Epithelial cell of esophagus (primary cell): ENCODE measurements at regions not wholly inside any gene's neighbourhood (a gene's known extent, or its start where the extent isn't known, plus 50 kb on each side); places are given as distances from the start of the nearest gene placed in this dataset.

Experiments
- DNase-seq: peaks from one replicate; pipeline ENCODE4 v3.0.0; 2010; ENCODE audit warnings: low read depth
- H3K4me3 ChIP-seq: 2 replicates; pipeline ENCODE4 v1.5.1; 2011; ENCODE audit warnings: mild to moderate bottlenecking, low read length, control low read depth
- CTCF ChIP-seq: IDR thresholded peaks from 2 replicates; pipeline ENCODE4 v1.5.1; 2011; ENCODE audit warnings: low read depth, mild to moderate bottlenecking, low read length, control low read depth, inconsistent platforms; ENCODE audit not compliant: insufficient read depth; ENCODE audit errors: missing control alignments

- TF ChIP-seq CTCF: no peak
- DNase-seq: peak; percentile 56
- H3K4me3 ChIP-seq: no peak overlapping the region
Measured at GRCh38 chr1:8218351-8219092, 99.4 kb upstream of the SLC45A1 start.

- DNase-seq: no peak
- TF ChIP-seq CTCF: no peak
- no peak overlapping the region for H3K4me3 ChIP-seq
Measured at GRCh38 chr1:8217809-8218208, 100.1 kb upstream of the SLC45A1 start.

- no peak overlapping the region for H3K4me3 ChIP-seq
- no peak for TF ChIP-seq CTCF
- DNase-seq: no peak
Measured at GRCh38 chr1:8217011-8217711, 100.8 kb upstream of the SLC45A1 start.

GRCh38 chr1:8216005-8216404 is 101.9 kb upstream of the SLC45A1 start:
- no peak overlapping the region for H3K4me3 ChIP-seq
- no peak for DNase-seq
- TF ChIP-seq CTCF: no peak

- no peak overlapping the region for H3K4me3 ChIP-seq
- no peak for DNase-seq
- TF ChIP-seq CTCF: no peak
Measured at GRCh38 chr1:8214501-8215173, 103.3 kb upstream of the SLC45A1 start.

- TF ChIP-seq CTCF: no peak
- DNase-seq: no peak
Measured at GRCh38 chr1:8213676-8214075, 104.2 kb upstream of the SLC45A1 start.

GRCh38 chr1:8213136-8213535 is 104.8 kb upstream of the SLC45A1 start:
- DNase-seq: no peak
- H3K4me3 ChIP-seq: no peak overlapping the region
- TF ChIP-seq CTCF: no peak

More at GRCh38 chr1:8213676-8214075, 104.2 kb upstream of the SLC45A1 start:
- no peak overlapping the region for H3K4me3 ChIP-seq
